Right renal pelvis (tissue), 4 donors: ENCODE measurements at regions not wholly inside any gene's neighbourhood (a gene's known extent, or its start where the extent isn't known, plus 50 kb on each side); places are given as distances from the start of the nearest gene placed in this dataset.

Source experiments
- DNase-seq, 4 donors: peaks; one replicate each; pipeline ENCODE4 v3.0.0-alpha.2; 2013; ENCODE audit warnings: low read depth in 4 of 4, low spot score in 3 of 4, missing footprints in 1 of 4

DNA sequence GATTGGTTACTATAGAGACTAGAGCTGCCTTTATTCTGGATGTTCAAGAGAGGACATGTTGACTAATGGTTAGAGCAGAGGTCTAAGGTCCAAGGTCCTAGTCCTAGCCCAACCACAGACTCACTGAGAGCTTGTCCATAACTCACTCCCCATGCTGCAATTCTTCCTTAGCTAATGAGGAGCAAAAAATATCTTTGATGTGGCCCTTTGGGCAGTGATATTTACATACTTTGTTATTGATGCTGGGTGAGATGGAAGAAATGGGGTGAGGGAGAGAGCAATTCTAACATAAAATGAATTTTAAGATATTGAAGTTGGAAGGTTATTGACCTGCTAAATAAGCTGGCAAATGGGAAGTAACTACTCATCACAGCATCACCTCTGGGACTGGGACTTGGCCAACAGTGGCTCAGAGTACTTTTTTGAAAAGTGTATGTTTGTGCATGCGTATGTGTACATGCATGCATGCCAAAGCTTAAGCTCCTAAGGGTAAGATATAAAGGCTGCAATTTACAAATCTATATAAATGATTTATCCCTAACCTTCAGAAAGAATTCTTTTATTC, 58.0 kb upstream of the ANKRD55 start:
- no peak for DNase-seq

DNA sequence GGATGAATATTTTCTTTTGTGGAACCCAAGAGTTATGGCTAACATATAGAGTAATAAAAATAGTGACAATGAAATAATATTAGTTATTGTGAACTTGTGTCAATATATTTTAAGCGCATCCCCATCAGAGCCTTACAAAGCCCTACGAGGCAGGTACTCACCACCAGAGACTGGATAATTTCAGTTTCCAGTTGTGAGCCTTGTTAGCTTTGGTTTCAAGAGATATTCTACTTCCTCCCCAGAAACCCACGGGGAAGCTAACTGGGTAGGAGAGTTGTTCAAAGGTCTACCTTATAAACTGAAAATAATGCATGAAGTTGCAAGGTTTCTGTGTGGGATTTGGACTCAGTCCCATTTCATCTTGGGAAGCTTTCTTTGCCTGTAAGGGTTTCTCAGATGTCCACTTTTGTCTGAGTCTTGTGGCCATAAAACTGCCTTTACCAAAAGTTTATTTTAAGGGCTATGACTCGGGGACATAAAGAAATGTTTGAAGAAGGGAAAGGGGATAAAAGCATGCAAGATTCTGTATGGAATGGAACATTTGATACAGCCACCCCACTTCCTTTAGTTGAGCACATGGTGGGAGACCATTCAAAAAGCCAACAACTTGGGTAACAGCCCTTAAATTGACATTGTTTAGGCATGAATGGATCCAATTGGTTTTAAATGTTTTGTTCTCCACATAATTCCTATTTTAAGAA, 57.4 kb upstream of the ANKRD55 start:
- no peak for DNase-seq

DNA sequence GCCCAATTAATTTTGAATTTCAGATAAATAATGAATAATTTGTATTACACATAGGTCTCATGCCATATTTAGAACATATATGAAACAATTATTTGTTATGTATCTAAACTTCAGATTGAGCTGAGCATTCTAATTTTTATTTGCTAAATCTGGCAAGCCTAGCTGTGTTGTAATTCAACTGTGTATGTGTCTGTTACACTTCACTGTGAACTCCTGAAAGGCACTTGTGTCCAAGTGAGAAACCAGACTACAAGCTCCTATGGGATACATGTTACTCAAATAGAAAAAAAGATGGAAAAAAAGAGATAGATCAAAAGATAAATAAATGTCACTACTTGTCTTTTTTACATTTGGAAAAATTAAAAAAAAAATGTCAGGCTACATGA, 56.5 kb upstream of the ANKRD55 start:
- DNase-seq: no peak

GRCh38 chr5:56288873-56289601, 55.9 kb upstream of the ANKRD55 start:
- DNase-seq: no peak

DNA sequence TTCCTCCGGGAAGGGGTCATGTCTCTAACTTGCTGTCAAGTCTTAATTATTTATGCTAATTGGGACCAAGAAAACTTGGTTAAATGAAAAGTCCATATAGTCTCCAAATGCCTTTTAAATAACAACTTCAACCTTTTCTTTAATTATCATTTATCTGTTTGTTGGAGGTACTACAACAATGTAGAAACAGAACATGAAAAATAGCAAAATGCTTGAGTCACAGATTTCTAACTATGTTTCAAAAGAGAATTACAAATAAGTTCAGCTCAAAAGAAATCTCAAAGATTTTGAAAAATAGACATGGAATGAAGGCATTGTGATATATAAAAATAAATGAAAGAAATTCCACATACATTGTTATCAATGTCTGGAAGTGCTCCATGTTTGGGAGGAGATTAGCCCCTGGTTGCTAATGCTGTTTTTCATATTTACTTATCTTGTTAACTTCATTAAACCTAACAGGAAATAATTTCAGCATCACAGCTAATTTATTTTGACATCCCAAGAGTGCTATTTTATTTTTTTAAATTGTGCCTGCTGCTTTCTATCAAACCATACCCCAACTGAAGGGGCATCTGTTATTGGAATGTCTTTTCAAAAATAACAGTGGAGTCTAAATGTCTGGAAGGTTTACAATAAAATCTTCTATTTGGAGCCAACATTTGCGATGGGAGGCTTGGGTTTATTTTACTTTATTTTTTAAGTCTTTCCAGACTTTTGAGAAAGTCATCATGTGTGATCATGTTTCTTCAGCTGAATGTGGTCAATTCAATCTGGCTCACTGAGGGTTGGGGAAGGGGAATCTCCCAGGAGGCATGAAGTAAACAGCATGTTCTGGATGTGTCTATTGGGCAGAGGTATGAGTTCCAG, 53.1 kb upstream of the ANKRD55 start:
- no peak for DNase-seq

GRCh38 chr5:56282951-56283350, 49.8 kb upstream of the ANKRD55 start:
- no peak for DNase-seq
